ENCODE measurements at regions not wholly inside any gene's neighbourhood (a gene's known extent, or its start where the extent isn't known, plus 50 kb on each side); places are given as distances from the start of the nearest gene placed in this dataset.
A peak's percentile ranks its signal among the peaks of the same experiment; 100 is the strongest.

DNA sequence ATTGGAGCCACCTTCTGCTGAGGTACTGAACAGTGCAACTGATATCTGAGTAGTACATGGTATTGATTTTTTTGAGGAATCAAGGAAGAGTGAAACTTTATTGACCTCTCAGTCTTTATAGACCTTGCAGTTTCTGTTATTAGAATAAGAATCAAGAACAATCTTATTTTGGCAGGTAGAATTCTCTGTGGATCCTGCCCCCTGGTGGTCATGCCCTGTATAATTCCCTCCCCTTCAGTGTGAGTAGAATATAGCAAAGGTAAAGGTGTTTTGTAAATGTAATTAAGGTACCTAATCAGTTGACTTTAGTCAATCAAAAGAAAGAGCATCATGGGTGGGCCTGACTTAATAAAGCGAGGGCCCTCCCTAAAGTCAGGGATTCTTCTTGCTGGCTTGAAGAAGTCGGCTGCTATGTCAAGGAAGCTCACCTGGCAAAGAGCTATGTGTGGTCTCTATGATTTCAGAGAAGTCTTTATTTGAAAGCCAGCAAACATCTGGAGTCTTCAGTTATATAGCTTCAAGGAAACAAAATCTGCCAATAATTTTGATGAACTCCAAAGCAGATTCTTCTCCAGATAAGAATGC is 142.8 kb downstream of the LSM5 start:
- Histone ChIP-seq H3K9me1 (ENCODE audit: control insufficient read depth, extremely low read depth, insufficient read depth, low read length) (no peaks in the 10 kb centered on the region), H3K27me3 (ENCODE audit: control insufficient read depth, extremely low read depth, insufficient read depth, low read length) (no peaks in the 10 kb centered on the region), H3K4me1 (ENCODE audit: control insufficient read depth, extremely low read depth, insufficient read depth, low read length) (peaks cover 4% of the 10 kb centered on the region), H3K9ac (ENCODE audit: control insufficient read depth, extremely low read depth, insufficient read depth, low read length) (no peak overlapping the region), H3K9me3 (ENCODE audit: control insufficient read depth, low read depth, low read length) (no peaks in the 10 kb centered on the region), H3K4me2 (ENCODE audit: control insufficient read depth, extremely low read depth, insufficient read depth, low read depth, low read length) (no peak overlapping the region), H3K36me3 (ENCODE audit: control insufficient read depth in 2 of 2, extremely low read depth in 1 of 2, insufficient read depth in 2 of 2, low read length in 2 of 2) (no peaks in the 10 kb centered on the region), H4K20me1 (ENCODE audit: control insufficient read depth, extremely low read depth, insufficient read depth, low read length) (no peaks in the 10 kb centered on the region), H3K79me2 (ENCODE audit: control insufficient read depth, insufficient read depth, low read length) (no peaks in the 10 kb centered on the region), H3K4me3 (ENCODE audit: control insufficient read depth in 2 of 3, extremely low read depth in 1 of 3, insufficient read depth in 2 of 3, low read depth in 1 of 3, low read length in 3 of 3) (no peak overlapping the region), H3K27ac (ENCODE audit: control insufficient read depth, insufficient read depth, low read length) (no peak overlapping the region), H2AFZ (ENCODE audit: control insufficient read depth, low read length) (no peak overlapping the region)
- dilution Hi-C loops (cut with MboI; ENCODE audit: extremely low pct_ligation_motif_present, low sequenced_read_pairs): no loop called here
- FAIRE-seq (no peak), DNase-seq (ENCODE audit: low read depth, low spot score) (no peak)
- no peak for TF ChIP-seq EZH2 (IDR thresholded peaks at IDR 0.05; ENCODE audit: low read length)
- TF ChIP-seq, protein P1, sequence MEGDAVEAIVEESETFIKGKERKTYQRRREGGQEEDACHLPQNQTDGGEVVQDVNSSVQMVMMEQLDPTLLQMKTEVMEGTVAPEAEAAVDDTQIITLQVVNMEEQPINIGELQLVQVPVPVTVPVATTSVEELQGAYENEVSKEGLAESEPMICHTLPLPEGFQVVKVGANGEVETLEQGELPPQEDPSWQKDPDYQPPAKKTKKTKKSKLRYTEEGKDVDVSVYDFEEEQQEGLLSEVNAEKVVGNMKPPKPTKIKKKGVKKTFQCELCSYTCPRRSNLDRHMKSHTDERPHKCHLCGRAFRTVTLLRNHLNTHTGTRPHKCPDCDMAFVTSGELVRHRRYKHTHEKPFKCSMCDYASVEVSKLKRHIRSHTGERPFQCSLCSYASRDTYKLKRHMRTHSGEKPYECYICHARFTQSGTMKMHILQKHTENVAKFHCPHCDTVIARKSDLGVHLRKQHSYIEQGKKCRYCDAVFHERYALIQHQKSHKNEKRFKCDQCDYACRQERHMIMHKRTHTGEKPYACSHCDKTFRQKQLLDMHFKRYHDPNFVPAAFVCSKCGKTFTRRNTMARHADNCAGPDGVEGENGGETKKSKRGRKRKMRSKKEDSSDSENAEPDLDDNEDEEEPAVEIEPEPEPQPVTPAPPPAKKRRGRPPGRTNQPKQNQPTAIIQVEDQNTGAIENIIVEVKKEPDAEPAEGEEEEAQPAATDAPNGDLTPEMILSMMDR (optimal IDR thresholded peaks at IDR 0.05 in 1 of 3, IDR thresholded peaks at IDR 0.05 in 1 of 3, conservative IDR thresholded peaks at IDR 0.05 in 1 of 3; ENCODE audit: extremely low read depth in 1 of 3, insufficient read depth in 2 of 3, low read length in 3 of 3): peak; percentile 33 to 62 (median 50)

DNA sequence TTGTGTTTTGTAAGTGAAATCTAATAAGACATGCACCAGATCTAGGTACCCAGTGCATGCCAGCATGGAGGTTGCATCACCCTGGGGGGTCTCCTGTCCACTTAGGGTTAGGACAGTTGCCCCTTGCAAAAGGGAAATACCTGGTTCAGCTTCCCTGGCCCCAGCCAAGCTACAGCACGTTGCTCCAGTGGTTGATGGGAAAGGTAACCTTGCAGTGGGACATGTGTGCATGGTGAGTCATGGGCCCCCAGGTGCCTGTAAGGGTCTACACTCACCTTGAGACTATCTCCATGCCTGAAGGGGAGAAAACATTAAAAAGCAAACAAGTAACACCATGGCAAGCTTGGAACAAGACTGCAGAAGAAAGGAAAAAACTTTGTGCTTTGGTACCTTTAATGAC is 143.9 kb downstream of the LSM5 start:
- Histone ChIP-seq H3K9ac (ENCODE audit: control insufficient read depth, extremely low read depth, insufficient read depth, low read length) (no peak overlapping the region), H3K4me3 (ENCODE audit: control insufficient read depth in 2 of 3, extremely low read depth in 1 of 3, insufficient read depth in 2 of 3, low read depth in 1 of 3, low read length in 3 of 3) (no peak overlapping the region), H3K79me2 (ENCODE audit: control insufficient read depth, insufficient read depth, low read length) (no peaks in the 10 kb centered on the region), H3K4me2 (ENCODE audit: control insufficient read depth, extremely low read depth, insufficient read depth, low read depth, low read length) (no peak overlapping the region), H3K9me3 (ENCODE audit: control insufficient read depth, low read depth, low read length) (no peaks in the 10 kb centered on the region), H3K27ac (ENCODE audit: control insufficient read depth, insufficient read depth, low read length) (no peak overlapping the region), H3K36me3 (ENCODE audit: control insufficient read depth in 2 of 2, extremely low read depth in 1 of 2, insufficient read depth in 2 of 2, low read length in 2 of 2) (no peaks in the 10 kb centered on the region), H3K9me1 (ENCODE audit: control insufficient read depth, extremely low read depth, insufficient read depth, low read length) (no peaks in the 10 kb centered on the region), H4K20me1 (ENCODE audit: control insufficient read depth, extremely low read depth, insufficient read depth, low read length) (no peaks in the 10 kb centered on the region), H3K4me1 (ENCODE audit: control insufficient read depth, extremely low read depth, insufficient read depth, low read length) (peaks cover 4% of the 10 kb centered on the region), H2AFZ (ENCODE audit: control insufficient read depth, low read length) (no peak overlapping the region), H3K27me3 (ENCODE audit: control insufficient read depth, extremely low read depth, insufficient read depth, low read length) (no peaks in the 10 kb centered on the region)
- dilution Hi-C loops (cut with MboI; ENCODE audit: extremely low pct_ligation_motif_present, low sequenced_read_pairs): no loop called here
- TF ChIP-seq EZH2 (IDR thresholded peaks at IDR 0.05; ENCODE audit: low read length): no peak
- TF ChIP-seq, protein P1 (optimal IDR thresholded peaks at IDR 0.05 in 1 of 3, IDR thresholded peaks at IDR 0.05 in 1 of 3, conservative IDR thresholded peaks at IDR 0.05 in 1 of 3; ENCODE audit: extremely low read depth in 1 of 3, insufficient read depth in 2 of 3, low read length in 3 of 3): no peak
- FAIRE-seq (peak; percentile 49), DNase-seq (ENCODE audit: low read depth, low spot score) (no peak)
